H9 (cell line): ENCODE measurements at regions not wholly inside any gene's neighbourhood (a gene's known extent, or its start where the extent isn't known, plus 50 kb on each side); places are given as distances from the start of the nearest gene placed in this dataset.

Source experiments
- DNase-seq: peaks from one replicate; pipeline ENCODE4 v3.0.0-alpha.2; 2017
- H2AFZ ChIP-seq: one replicate; pipeline ENCODE4 v1.6.1; 2013; ENCODE audit warnings: mild to moderate bottlenecking, low read length, control low read depth, moderate library complexity
- H2AK5ac ChIP-seq: 2 replicates; pipeline ENCODE4 v1.6.1; 2013; ENCODE audit warnings: low read length, control low read depth, mixed read lengths; ENCODE audit not compliant: insufficient read length
- H2BK120ac ChIP-seq: one replicate; pipeline ENCODE4 v1.6.1; 2013; ENCODE audit warnings: low read depth, mild to moderate bottlenecking, low read length, control low read depth, inconsistent platforms; ENCODE audit not compliant: poor library complexity, severe bottlenecking
- H2BK12ac ChIP-seq: 2 replicates; pipeline ENCODE4 v1.6.1; 2013; ENCODE audit warnings: low read length, control low read depth, mixed read lengths, low read depth; ENCODE audit not compliant: insufficient read length
- H2BK15ac ChIP-seq: 2 replicates; pipeline ENCODE4 v1.6.1; 2013; ENCODE audit warnings: low read depth, low read length, control low read depth
- H2BK20ac ChIP-seq: one replicate; pipeline ENCODE4 v1.6.1; 2013; ENCODE audit warnings: low read depth, mild to moderate bottlenecking, low read length, control low read depth, inconsistent platforms; ENCODE audit not compliant: poor library complexity, severe bottlenecking
- H2BK5ac ChIP-seq: 2 replicates; pipeline ENCODE4 v1.6.1; 2013; ENCODE audit warnings: low read length, control low read depth, mixed read lengths; ENCODE audit not compliant: insufficient read length
- H3K14ac ChIP-seq: 2 replicates; pipeline ENCODE4 v1.6.1; 2013; ENCODE audit warnings: low read length, control low read depth; ENCODE audit not compliant: insufficient read depth
- H3K18ac ChIP-seq: 2 replicates; pipeline ENCODE4 v1.6.1; 2013; ENCODE audit warnings: low read depth, mild to moderate bottlenecking, mixed read lengths, low read length, control low read depth; ENCODE audit not compliant: insufficient read length
- H3K23ac ChIP-seq: 2 replicates; pipeline ENCODE4 v1.6.1; 2013; ENCODE audit warnings: low read length, control low read depth, mixed read lengths, low read depth; ENCODE audit not compliant: insufficient read length
- H3K23me2 ChIP-seq: 2 replicates; pipeline ENCODE4 v1.6.1; 2013; ENCODE audit warnings: low read depth, mild to moderate bottlenecking, mixed read lengths, low read length, control low read depth; ENCODE audit not compliant: insufficient read length, poor library complexity, severe bottlenecking
- H3K27ac ChIP-seq: 2 replicates; pipeline ENCODE4 v1.5.1; 2013; ENCODE audit warnings: low read length, control low read depth, mixed read lengths, low read depth; ENCODE audit not compliant: insufficient read length
- H3K27me3 ChIP-seq: 2 replicates; pipeline ENCODE4 v1.6.1; 2013; ENCODE audit warnings: low read length, control low read depth, inconsistent platforms; ENCODE audit not compliant: insufficient read depth
- H3K4ac ChIP-seq: 2 replicates; pipeline ENCODE4 v1.6.1; 2013; ENCODE audit warnings: low read depth, mild to moderate bottlenecking, control low read depth, inconsistent platforms, low read length, moderate library complexity
- H3K4me1 ChIP-seq: 2 replicates; pipeline ENCODE4 v1.6.1; 2013; ENCODE audit warnings: low read length, control low read depth, inconsistent platforms; ENCODE audit not compliant: insufficient read depth
- H3K4me2 ChIP-seq: 2 replicates; pipeline ENCODE4 v1.6.1; 2013; ENCODE audit warnings: low read length, control low read depth, mixed read lengths; ENCODE audit not compliant: insufficient read length, insufficient read depth
- H3K56ac ChIP-seq: 2 replicates; pipeline ENCODE4 v1.6.1; 2013; ENCODE audit warnings: low read depth, mild to moderate bottlenecking, mixed read lengths, low read length, control low read depth; ENCODE audit not compliant: insufficient read length
- H3K79me1 ChIP-seq: 2 replicates; pipeline ENCODE4 v1.6.1; 2013; ENCODE audit warnings: low read depth, mild to moderate bottlenecking, moderate library complexity, low read length, control low read depth, inconsistent platforms; ENCODE audit not compliant: insufficient read depth, poor library complexity, severe bottlenecking
- H3K79me2 ChIP-seq: 2 replicates; pipeline ENCODE4 v1.6.1; 2013; ENCODE audit warnings: low read length, control low read depth, inconsistent platforms; ENCODE audit not compliant: insufficient read depth
- H3K9ac ChIP-seq: 2 replicates; pipeline ENCODE4 v1.6.1; 2013; ENCODE audit warnings: low read length, control low read depth, mixed read lengths; ENCODE audit not compliant: insufficient read length; ENCODE audit errors: extremely low read depth
- H3K9me3 ChIP-seq: one replicate; pipeline ENCODE4 v1.6.1; 2013; ENCODE audit warnings: low read depth, low read length, inconsistent platforms; ENCODE audit not compliant: control insufficient read depth
- H3T11ph ChIP-seq: one replicate; pipeline ENCODE4 v1.6.1; 2013; ENCODE audit warnings: mild to moderate bottlenecking, low read length, control low read depth, inconsistent platforms
- H4K20me1 ChIP-seq: one replicate; pipeline ENCODE4 v1.6.1; 2013; ENCODE audit not compliant: control insufficient read depth, insufficient read length, insufficient read depth
- H4K5ac ChIP-seq: 2 replicates; pipeline ENCODE4 v1.6.1; 2013; ENCODE audit warnings: low read depth, mild to moderate bottlenecking, mixed read lengths, low read length, control low read depth; ENCODE audit not compliant: insufficient read length
- H4K8ac ChIP-seq: replicated peaks from 2 replicates; pipeline ENCODE4 v1.6.1; 2013; ENCODE audit warnings: low read length, control low read depth, mixed read lengths, low read depth; ENCODE audit not compliant: insufficient read length
- H4K91ac ChIP-seq: 2 replicates; pipeline ENCODE4 v1.6.1; 2013; ENCODE audit warnings: low read depth, mild to moderate bottlenecking, moderate library complexity, mixed read lengths, low read length, control low read depth; ENCODE audit not compliant: insufficient read length
- H3K27ac Mint-ChIP-seq, 3 experiments: 2 replicates in 2 of 3; 3 replicates in 1 of 3; pipeline ENCODE4 v1.8.0; 2020 to 2021; ENCODE audit warnings: mixed read lengths in 3 of 3, mild to moderate bottlenecking in 1 of 3, moderate library complexity in 1 of 3
- H3K27me3 Mint-ChIP-seq: 2 replicates; pipeline ENCODE4 v1.8.0; 2021; ENCODE audit warnings: low read depth, mild to moderate bottlenecking, moderate library complexity, mixed read lengths
- H3K36me3 Mint-ChIP-seq, 3 experiments: 2 replicates in 2 of 3; 3 replicates in 1 of 3; pipeline ENCODE4 v1.8.0; 2020 to 2021; ENCODE audit warnings: low read depth in 3 of 3, mixed read lengths in 3 of 3; ENCODE audit not compliant: insufficient read depth in 1 of 3
- H3K4me1 Mint-ChIP-seq, 2 experiments: 2 replicates each; pipeline ENCODE4 v1.8.0; 2020; ENCODE audit warnings: mixed read lengths in 2 of 2
- H3K4me3 Mint-ChIP-seq, 2 experiments: 2 replicates in 1 of 2; 3 replicates in 1 of 2; pipeline ENCODE4 v1.8.0; 2020 to 2021; ENCODE audit warnings: mild to moderate bottlenecking in 2 of 2, mixed read lengths in 2 of 2, moderate library complexity in 1 of 2
- H3K9me3 Mint-ChIP-seq, 2 experiments: 2 replicates in 1 of 2; 3 replicates in 1 of 2; pipeline ENCODE4 v1.8.0; 2020; ENCODE audit warnings: mild to moderate bottlenecking in 2 of 2, mixed read lengths in 2 of 2, moderate library complexity in 1 of 2
- CTCF ChIP-seq: fragments of 200-600 bp; sonication (generic); conservative IDR thresholded peaks from 3 replicates; pipeline ENCODE4 v1.8.0; 2021; ENCODE audit warnings: antibody characterized with exemption, mild to moderate bottlenecking
- WGBS: extraction: QIAGEN DNeasy Blood & Tissue Kit; methylation state at CpG from one replicate; pipeline ENCODE4 v1.1.7; 2013; ENCODE audit warnings: missing lambda C conversion rate, low lambda C conversion rate, mixed read lengths; ENCODE audit not compliant: insufficient read length; ENCODE audit errors: extremely low coverage; 5-methylcytosine and 5-hydroxymethylcytosine counted together

DNA sequence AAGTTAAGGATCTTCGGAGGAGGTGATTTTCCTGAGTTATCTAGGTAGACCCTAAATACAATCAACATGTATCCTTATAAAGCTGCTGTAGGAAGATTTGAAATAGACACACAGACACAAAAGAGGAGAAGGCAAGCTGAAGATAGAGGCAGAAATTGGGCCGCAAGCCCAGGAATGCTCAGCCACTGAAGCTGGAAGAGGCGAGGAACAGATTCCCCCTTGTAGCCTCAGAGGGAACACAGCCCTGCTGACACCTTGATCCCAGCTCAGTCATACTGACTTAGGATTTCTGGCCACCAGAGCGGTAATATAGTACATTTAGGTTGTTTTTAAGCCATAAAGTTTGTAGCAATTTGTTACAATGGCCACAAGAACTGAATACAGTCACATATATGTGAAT lies 90.9 kb downstream of the ETAA1 start:
- Histone ChIP-seq H2BK20ac (no peak overlapping the region), H3K18ac (no peak overlapping the region), H4K8ac (no peak overlapping the region), H3K27ac (no peak overlapping the region), H2AFZ (no peak overlapping the region), H3K14ac (no peak overlapping the region), H3K79me2 (no peaks in the 10 kb centered on the region), H4K91ac (no peak overlapping the region), H3K9me3 (no peaks in the 10 kb centered on the region), H3K23me2 (no peaks in the 10 kb centered on the region), H4K20me1 (no peaks in the 10 kb centered on the region), H2BK5ac (no peak overlapping the region), H2BK120ac (no peak overlapping the region), H3K79me1 (no peaks in the 10 kb centered on the region), H3T11ph (no peak overlapping the region), H3K4me1 (no peaks in the 10 kb centered on the region), H3K27me3 (no peaks in the 10 kb centered on the region), H2BK12ac (no peak overlapping the region), H3K56ac (no peak overlapping the region), H2BK15ac (no peak overlapping the region), H3K4ac (no peak overlapping the region), H3K4me2 (no peak overlapping the region), H3K9ac (no peak overlapping the region), H3K23ac (no peak overlapping the region), H2AK5ac (no peak overlapping the region), H4K5ac (no peak overlapping the region)
- Mint-ChIP-seq H3K27me3 (no peaks in the 10 kb centered on the region), H3K36me3 (peaks cover 0 to 2% (median 0%) of the 10 kb centered on the region in 3 experiments; a peak in 1 of 7 replicates), H3K27ac (no peak overlapping the region; a peak in 1 of 7 replicates), H3K4me1 (no peaks in the 10 kb centered on the region), H3K9me3 (no peaks in the 10 kb centered on the region; a peak in 1 of 5 replicates), H3K4me3 (no peak overlapping the region)
- TF ChIP-seq CTCF: no peak
- no CpG with 5 or more reads among the region's 4 CpGs for WGBS
- no peak for DNase-seq
